ENCODE measurements at regions not wholly inside any gene's neighbourhood (a gene's known extent, or its start where the extent isn't known, plus 50 kb on each side); places are given as distances from the start of the nearest gene placed in this dataset.
"Not testable (repeated sequence)": the region's sequence is repeated elsewhere in the genome, so short reads cannot be mapped to it uniquely, and the experiment has no call there.

DNA sequence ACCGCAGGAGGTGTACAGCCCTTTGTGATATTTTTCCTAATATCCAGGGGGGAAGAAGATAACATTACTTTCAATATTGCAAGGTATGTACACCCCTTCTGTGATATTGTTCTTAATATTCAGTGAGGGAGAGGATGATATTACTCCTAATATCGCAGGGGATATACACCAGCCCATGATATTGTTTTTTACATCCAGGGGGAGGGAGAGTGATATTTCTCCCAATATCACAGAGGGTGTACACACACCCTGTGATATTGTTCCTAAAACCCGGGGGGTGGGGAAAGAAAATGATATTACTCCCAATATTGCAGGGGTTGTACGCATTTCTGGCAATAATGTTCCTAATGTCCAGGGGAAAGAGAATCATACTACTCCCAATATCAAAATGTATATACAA, 58.0 kb upstream of the SLC25A48 start:
- DNase-seq (no peak), ATAC-seq (no peak)

- ATAC-seq, result no peak
- no peak for DNase-seq
Measured at GRCh38 chr5:135761746-135762145, 72.7 kb upstream of the SLC25A48 start.

DNA sequence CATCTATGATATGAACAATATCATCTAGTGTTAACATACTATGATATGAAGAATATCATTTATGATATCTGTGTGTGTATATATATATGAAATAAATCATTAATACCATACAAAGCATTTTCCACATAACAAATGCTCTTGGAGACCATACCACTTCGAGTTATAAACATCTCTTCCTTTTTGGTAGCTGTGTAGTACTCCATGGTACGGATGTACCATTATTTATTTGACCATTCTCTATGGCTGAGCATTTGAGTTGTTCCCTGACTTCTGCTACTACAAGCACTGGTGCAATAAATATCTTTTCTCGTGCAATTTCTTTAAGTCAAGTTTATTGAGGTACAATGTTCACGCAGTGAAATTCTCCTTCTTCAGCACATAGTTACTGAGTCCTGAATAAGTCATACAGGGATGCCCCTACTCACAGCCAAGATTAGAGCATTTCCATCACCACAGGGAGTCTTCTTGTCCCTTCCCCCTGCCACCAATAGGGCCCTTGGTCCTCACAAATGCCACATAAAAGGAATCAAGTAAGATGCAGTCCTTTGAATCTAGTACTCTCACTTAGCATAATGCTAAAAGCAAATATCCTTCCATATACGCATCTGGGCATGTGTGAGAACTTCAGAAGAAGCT, 75.2 kb upstream of the SLC25A48 start:
- ATAC-seq (no peak), DNase-seq (no peak)

GRCh38 chr5:135753990-135754389, 80.5 kb upstream of the SLC25A48 start:
- peak; percentile 49 for ATAC-seq
- DNase-seq, result no peak

GRCh38 chr5:135750506-135750905, 84.0 kb upstream of the SLC25A48 start:
- no peak for ATAC-seq

GRCh38 chr5:135747824-135748223, 86.6 kb upstream of the SLC25A48 start:
- ATAC-seq, result no peak
- DNase-seq, result no peak

More at GRCh38 chr5:135750506-135750905, 84.0 kb upstream of the SLC25A48 start:
- DNase-seq, result no peak

DNA sequence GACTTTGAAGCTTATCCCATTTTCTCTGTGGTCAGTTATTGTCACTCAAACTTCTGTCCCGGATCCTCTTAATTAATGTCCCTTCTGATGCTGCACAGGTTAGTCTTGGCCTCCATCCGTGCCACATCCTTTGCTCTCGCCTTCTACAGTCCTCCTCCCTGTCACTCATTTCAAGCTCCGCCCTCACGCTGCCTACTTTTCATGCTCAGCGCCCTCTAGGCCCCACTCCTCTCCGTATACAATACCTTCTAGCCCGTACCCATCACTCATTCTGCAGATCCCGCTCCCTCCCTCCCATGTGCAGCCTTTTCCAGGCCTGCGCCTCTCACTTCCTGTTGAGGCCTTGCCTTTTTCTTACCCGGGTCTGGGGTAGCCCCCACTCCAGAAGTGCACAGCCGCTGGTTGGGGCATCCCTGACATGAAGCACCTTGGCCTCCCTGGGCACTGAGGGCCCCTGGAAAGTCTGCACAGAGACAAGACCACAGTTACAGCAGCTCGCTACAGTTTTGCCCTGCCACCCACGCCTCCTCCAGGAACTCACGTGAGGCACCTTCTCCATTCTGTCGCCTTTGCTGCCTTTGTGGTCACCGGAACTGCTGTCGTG, 88.5 kb upstream of the SLC25A48 start:
- DNase-seq (no peak), ATAC-seq (no peak)

DNA sequence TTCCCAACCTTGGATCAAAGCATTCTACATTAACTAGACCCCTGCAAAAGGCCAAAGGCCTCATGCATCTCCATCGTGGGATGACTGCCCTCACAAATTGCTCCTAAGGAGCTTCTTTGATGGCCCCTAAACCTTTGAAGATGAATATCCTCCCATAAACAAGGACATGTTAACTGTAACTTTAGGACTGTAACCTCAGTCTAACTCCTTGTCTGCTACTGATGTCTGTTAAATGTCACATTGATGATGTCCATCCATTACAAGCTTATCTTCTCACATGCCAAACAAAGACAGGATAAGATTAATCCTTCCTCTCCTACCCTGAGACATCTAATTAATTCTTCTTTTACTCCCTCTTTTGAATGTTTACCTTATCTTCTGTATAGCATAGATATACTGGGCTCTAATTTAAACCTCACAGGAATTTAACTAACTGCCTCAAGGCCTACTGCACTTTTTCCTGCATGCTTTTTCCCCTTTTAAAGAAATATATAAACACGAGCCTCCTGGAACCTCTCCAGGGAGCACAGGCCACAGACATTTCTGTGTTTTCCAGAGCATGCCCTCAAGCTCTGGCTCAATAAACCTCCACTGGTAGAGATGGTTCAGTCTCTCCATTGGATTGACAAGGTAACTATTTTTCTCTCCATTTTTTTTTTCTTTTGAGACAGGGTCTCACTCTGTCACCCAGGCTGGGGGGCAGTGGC, 90.6 kb upstream of the SLC25A48 start:
- DNase-seq (no peak), ATAC-seq (no peak)

- ATAC-seq (no peak), DNase-seq (no peak)
Measured at GRCh38 chr5:135743181-135743580, 91.3 kb upstream of the SLC25A48 start.

DNA sequence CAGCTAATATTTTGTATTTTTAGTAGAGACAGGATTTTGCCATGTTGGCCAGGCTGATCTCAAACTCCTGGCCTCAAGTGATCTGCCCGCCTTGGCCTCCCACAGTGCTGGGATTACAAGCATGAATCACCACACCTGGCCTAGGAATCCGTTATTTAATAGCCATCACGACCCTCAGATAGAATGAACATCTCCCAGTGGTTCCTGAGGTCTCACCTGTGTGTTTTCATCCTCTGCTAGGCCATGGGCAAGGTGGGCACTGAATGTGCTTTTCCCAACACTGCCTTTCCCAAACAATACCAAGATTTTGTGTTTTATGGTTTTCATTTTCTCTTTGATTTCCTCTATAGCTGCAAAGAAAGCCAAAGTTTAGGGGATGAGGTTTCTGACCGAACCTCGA, 92.2 kb upstream of the SLC25A48 start:
- not testable (repeated sequence) for ATAC-seq, DNase-seq

- ATAC-seq (no peak), DNase-seq (no peak)
Measured at GRCh38 chr5:135741040-135741439, 93.4 kb upstream of the SLC25A48 start.

DNA sequence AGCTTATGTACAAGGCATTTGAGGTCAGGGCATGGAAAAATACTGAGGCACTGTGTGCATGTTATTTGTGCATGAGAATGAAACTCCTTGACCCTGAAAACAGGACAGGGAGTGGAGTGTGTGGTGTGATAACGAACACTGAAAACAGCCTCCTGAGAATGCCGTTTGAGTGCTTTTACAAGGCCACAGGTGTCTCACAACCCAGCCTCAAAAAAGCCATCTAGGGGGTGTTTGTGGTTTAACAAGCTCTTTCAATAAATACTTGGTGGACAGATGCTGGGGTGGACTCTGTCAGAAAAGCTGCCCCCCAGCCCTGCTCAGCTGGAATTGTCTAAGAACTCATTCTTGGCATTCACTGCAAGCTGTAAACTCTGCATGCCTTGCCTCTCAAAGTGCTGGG, 94.0 kb upstream of the SLC25A48 start:
- ATAC-seq (no peak), DNase-seq (no peak)

DNA sequence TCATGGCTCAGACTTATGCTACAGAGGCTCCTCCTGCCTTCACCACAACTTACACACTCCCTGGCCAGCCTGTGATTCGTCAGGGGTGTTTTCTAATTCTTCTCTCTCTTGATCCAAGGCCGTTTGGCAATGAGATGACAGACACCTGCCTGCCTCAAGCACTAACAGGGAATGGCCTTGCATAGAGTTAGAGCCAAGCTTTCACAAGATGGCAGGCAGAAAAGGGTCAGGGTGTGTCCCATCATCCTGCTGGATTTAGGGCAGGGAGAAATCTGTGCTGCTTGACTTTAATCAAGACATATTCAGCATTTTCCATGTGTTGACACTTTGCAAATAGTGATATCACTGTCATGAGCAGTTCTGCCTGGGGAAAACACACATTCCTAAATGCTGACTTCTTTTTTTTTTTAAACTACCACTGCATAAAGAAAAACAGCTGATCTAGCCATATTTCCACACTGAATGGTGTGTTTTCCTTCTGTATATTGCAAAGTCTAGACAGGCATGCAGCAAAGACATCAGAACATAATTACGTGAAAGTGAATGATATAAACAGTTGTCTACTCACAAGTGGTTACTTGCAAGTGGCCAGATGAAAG, 95.0 kb upstream of the SLC25A48 start:
- DNase-seq (no peak), ATAC-seq (no peak)

DNA sequence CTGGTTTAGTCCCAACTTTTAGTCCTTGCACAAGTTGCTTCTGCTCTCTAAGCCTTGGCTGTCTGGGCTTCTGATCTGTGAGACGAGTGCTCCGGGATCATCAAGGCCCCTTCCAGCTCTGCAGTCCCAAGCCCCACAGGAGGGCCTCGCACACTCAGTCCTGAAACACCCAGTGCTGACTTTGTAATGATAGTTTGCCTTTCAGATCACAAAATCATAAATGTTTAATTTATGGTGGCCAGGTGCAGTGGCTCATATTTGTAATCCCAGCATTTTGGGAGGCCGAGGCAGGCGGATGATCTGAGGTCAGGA, 95.9 kb upstream of the SLC25A48 start:
- no peak for ATAC-seq
- no peak for DNase-seq

GRCh38 chr5:135737701-135738563, 96.5 kb upstream of the SLC25A48 start:
- ATAC-seq (no peak), DNase-seq (no peak)

GRCh38 chr5:135736952-135737351, 97.5 kb upstream of the SLC25A48 start:
- ATAC-seq, DNase-seq: not testable (repeated sequence)

- DNase-seq, result no peak
Measured at GRCh38 chr5:135735831-135736230, 98.6 kb upstream of the SLC25A48 start.

DNA sequence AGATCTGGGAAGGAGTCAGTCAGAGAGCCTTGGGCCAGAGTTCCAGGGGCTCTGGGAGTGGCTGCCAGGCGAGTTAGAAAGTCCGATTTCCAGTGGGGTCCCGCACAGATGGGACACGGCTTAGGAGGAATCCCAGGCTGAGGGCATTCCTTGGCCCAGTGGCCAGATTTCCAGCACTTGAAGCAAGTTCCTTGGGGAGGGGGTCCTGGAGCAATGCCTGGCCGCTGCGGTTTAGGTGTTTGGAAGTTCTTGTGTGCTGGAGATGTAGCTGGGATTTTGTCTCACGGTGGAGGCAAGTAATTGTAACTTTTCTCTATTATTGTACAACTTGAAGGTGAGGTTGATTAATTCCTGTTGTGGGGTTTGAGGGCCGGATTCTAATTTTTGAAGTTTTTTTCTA, 99.5 kb upstream of the SLC25A48 start:
- DNase-seq, ATAC-seq: not testable (repeated sequence)

More at GRCh38 chr5:135735831-135736230, 98.6 kb upstream of the SLC25A48 start:
- no peak for ATAC-seq

- not testable (repeated sequence) for ATAC-seq, DNase-seq
Measured at GRCh38 chr5:135731034-135731433, 103.4 kb upstream of the SLC25A48 start.

- not testable (repeated sequence) for DNase-seq, ATAC-seq
Measured at GRCh38 chr5:135730161-135730560, 104.3 kb upstream of the SLC25A48 start.

GRCh38 chr5:135729321-135729786, 105.1 kb upstream of the SLC25A48 start:
- no peak for DNase-seq
- no peak for ATAC-seq

DNA sequence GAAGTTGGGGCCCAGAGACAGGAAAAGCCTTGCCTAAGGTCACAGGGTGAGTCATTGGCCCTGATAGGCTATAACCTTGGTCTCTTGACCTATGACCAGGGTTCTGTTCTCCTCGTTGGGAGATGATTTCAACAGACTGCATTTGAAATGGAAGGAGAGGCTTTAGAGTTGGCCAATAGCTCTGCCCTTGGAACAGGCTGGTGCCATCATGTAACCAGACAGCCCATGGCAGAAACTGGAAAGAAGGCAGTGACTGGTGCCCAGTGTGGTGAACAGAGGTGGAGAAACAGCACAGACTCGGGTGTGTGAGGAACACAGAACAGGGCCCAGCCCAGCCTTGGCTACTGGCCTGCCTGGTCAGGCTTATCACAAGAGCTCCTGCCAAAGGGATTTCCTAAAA, 109.8 kb upstream of the SLC25A48 start:
- DNase-seq (no peak), ATAC-seq (no peak)

All from stimulated activated naive CD8-positive, alpha-beta T cell treated with anti-CD3 and anti-CD28 coated beads, Interleukin-15, Interleukin-2, amounts not matched to agents 100 U/mL and 50 U/mL, for 24 hours (primary cell).